PC-3 (cell line): ENCODE measurements at regions not wholly inside any gene's neighbourhood (a gene's known extent, or its start where the extent isn't known, plus 50 kb on each side); places are given as distances from the start of the nearest gene placed in this dataset.
A peak's percentile ranks its signal among the peaks of the same experiment; 100 is the strongest.

Source experiments
- ATAC-seq: fragments of 200-7000 bp; cut with Tn5 transposase; 2 replicates; pipeline ENCODE4 v1.9.1; 2020; ENCODE audit warnings: mild to moderate bottlenecking, moderate library complexity
- BruUV-seq: library from RNA; stranded (reverse); fragments of 400-500 nt; replicated peaks from 2 replicates; lab custom pipeline; 2021; lab: Mats Ljungman, UMichigan
- CTCF ChIA-PET: fragments of 300-600 bp; sonication (Branson Sonifier 250); formaldehyde crosslinking; loops from one replicate; lab custom pipeline; 2022; ENCODE audit warnings: antibody characterized with exemption; lab: Charles Lee
- POLR2A ChIA-PET: fragments of 300-600 bp; sonication (Branson Sonifier 250); formaldehyde crosslinking; loops from one replicate; lab custom pipeline; 2022; ENCODE audit warnings: antibody characterized with exemption; ENCODE audit not compliant: unreplicated experiment; lab: Charles Lee
- DNase-seq: peaks from one replicate; pipeline ENCODE4 v3.0.0-alpha.2; 2015
- H2AFZ ChIP-seq: fragments of 300-600 bp; sonication (generic); 2 replicates; pipeline ENCODE4 v1.6.0; 2016; ENCODE audit warnings: antibody characterized with exemption, low read length
- H3F3A ChIP-seq: fragments of 300-600 bp; sonication (generic); one replicate; pipeline ENCODE4 v1.6.0; 2017; ENCODE audit warnings: antibody characterized with exemption, low read length, control low read depth, mild to moderate bottlenecking; ENCODE audit not compliant: unreplicated experiment
- H3K27ac ChIP-seq: fragments of 300-600 bp; sonication (generic); 2 replicates; pipeline ENCODE4 v1.5.1; 2016; ENCODE audit warnings: mild to moderate bottlenecking, low read length
- H3K27me3 ChIP-seq: fragments of 300-600 bp; sonication (generic); 2 replicates; pipeline ENCODE4 v1.6.1; 2016; ENCODE audit warnings: low read length, mixed read lengths
- H3K36me3 ChIP-seq: fragments of 300-600 bp; sonication (generic); 2 replicates; pipeline ENCODE4 v1.6.1; 2016; ENCODE audit warnings: low read depth, mixed run types, low read length, mixed read lengths
- H3K4me1 ChIP-seq: fragments of 300-600 bp; sonication (generic); 2 replicates; pipeline ENCODE4 v1.5.1; 2016; ENCODE audit warnings: low read length; ENCODE audit not compliant: insufficient read depth
- H3K4me2 ChIP-seq: fragments of 300-600 bp; sonication (generic); 2 replicates; pipeline ENCODE4 v1.6.0; 2016; ENCODE audit warnings: low read length
- H3K4me3 ChIP-seq: fragments of 300-600 bp; sonication (generic); 2 replicates; pipeline ENCODE4 v1.5.1; 2016; ENCODE audit warnings: mild to moderate bottlenecking, low read length, mixed read lengths
- H3K79me2 ChIP-seq: fragments of 300-600 bp; sonication (generic); 2 replicates; pipeline ENCODE4 v1.6.1; 2017; ENCODE audit warnings: low read length, mixed read lengths
- H3K9ac ChIP-seq: fragments of 300-600 bp; sonication (generic); 2 replicates; pipeline ENCODE4 v1.6.0; 2016; ENCODE audit warnings: mild to moderate bottlenecking, low read length
- H3K9me2 ChIP-seq: fragments of 300-600 bp; sonication (generic); replicated peaks from 2 replicates; pipeline ENCODE4 v1.6.1; 2016; ENCODE audit warnings: mixed run types, low read length, mixed read lengths
- H3K9me3 ChIP-seq: fragments of 300-600 bp; sonication (generic); 2 replicates; pipeline ENCODE4 v1.6.1; 2016; ENCODE audit warnings: low read length, mixed read lengths
- H4K20me1 ChIP-seq: fragments of 300-600 bp; sonication (generic); 2 replicates; pipeline ENCODE4 v1.6.1; 2016; ENCODE audit warnings: low read length, mixed read lengths
- EZH2 ChIP-seq: fragments of 300-600 bp; sonication (generic); IDR thresholded peaks from one replicate; pipeline ENCODE4 v1.6.1; 2017; ENCODE audit warnings: antibody characterized with exemption, mild to moderate bottlenecking, low read length; ENCODE audit not compliant: unreplicated experiment
- EZH2phosphoT487 ChIP-seq: fragments of 300-600 bp; sonication (generic); IDR thresholded peaks from 2 replicates; pipeline ENCODE4 v1.6.1; 2018; ENCODE audit warnings: mild to moderate bottlenecking, antibody characterized with exemption, low read length, borderline replicate concordance
- intact Hi-C: fragments of 100-400 bp; cut with micrococcal nuclease; formaldehyde crosslinking; loops from 2 replicates; pipeline ENCODE4 v1.9.0; 2023
- TF ChIP-seq, protein P1 (sequence below): fragments of 300-600 bp; sonication (generic); conservative IDR thresholded peaks from 2 replicates; pipeline ENCODE4 v1.5.1; 2017; ENCODE audit warnings: antibody characterized with exemption, low read depth, mild to moderate bottlenecking, low read length

DNA sequence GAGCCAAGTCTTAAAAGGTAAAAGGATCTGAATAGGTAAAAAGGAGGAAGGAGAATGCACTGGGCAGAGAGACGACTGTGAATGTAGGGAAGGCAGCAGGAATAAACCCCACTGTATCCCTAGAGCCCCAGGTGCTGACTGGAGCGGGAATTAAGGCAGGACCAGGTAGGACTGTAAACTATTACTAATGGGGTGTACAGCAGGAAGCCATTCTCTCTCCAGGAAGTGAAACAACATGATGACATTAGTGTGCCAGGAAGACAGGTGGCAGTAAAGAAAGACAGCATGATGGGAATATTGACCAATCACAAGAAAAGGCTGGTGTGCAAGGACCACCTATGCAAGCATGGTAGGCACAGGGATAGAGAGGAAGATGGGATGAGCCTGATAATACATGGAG, 433.0 kb downstream of the DNAH5 start:
- Histone ChIP-seq H3K36me3 (no peaks in the 10 kb centered on the region), H4K20me1 (no peaks in the 10 kb centered on the region), H3K4me1 (peaks cover 28% of the 10 kb centered on the region), H3K4me2 (peak overlapping the region; percentile 2; the same call in 1 of the 2 replicates), H3K79me2 (no peaks in the 10 kb centered on the region), H3K9me3 (no peaks in the 10 kb centered on the region), H3K9ac (no peak overlapping the region), H3F3A (no peaks in the 10 kb centered on the region), H3K4me3 (no peak overlapping the region), H3K27me3 (no peaks in the 10 kb centered on the region), H3K27ac (peak overlapping the region; percentile 57), H3K9me2 (no peaks in the 10 kb centered on the region), H2AFZ (no peak overlapping the region)
- DNase-seq (no peak), ATAC-seq (no peak)
- CTCF ChIA-PET, result no interaction called here
- POLR2A ChIA-PET, result no interaction called here
- intact Hi-C loops, result no loop called here
- no TSS peak for BruUV-seq
- no peak for TF ChIP-seq EZH2
- TF ChIP-seq, protein P1, sequence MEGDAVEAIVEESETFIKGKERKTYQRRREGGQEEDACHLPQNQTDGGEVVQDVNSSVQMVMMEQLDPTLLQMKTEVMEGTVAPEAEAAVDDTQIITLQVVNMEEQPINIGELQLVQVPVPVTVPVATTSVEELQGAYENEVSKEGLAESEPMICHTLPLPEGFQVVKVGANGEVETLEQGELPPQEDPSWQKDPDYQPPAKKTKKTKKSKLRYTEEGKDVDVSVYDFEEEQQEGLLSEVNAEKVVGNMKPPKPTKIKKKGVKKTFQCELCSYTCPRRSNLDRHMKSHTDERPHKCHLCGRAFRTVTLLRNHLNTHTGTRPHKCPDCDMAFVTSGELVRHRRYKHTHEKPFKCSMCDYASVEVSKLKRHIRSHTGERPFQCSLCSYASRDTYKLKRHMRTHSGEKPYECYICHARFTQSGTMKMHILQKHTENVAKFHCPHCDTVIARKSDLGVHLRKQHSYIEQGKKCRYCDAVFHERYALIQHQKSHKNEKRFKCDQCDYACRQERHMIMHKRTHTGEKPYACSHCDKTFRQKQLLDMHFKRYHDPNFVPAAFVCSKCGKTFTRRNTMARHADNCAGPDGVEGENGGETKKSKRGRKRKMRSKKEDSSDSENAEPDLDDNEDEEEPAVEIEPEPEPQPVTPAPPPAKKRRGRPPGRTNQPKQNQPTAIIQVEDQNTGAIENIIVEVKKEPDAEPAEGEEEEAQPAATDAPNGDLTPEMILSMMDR, result 0 out of 2 replicates have a peak, but pooled peaks have one; percentile 8

DNA sequence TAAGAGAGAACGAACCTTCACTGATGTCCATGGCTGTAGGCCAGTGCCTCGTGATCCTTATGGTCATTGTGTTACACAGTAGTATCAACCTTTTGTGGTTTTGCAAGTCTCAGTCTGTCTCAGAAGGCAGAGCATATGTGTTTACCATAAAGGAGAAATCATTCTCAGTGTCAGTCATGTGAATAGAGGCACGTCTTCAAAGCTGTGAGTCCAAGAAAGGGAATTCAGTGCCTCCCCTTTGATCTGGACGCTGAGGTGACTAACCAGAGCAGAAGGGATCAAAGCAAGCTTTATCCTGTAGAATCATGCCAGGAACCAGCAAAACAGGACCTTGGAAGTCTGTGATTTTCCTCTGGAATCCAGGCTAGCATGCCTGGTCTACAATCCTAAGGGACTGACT, 433.9 kb downstream of the DNAH5 start:
- ATAC-seq (peak; percentile 68), DNase-seq (peak; percentile 92)
- Histone ChIP-seq H3K4me1 (peaks cover 20% of the 10 kb centered on the region), H4K20me1 (no peaks in the 10 kb centered on the region), H3F3A (no peaks in the 10 kb centered on the region), H3K4me3 (no peak overlapping the region), H3K9ac (no peak overlapping the region), H3K9me2 (no peaks in the 10 kb centered on the region), H3K9me3 (no peaks in the 10 kb centered on the region), H3K27me3 (no peaks in the 10 kb centered on the region), H3K79me2 (no peaks in the 10 kb centered on the region), H3K4me2 (peak overlapping the region; percentile 2; the same call in 1 of the 2 replicates), H3K36me3 (no peaks in the 10 kb centered on the region), H2AFZ (no peak overlapping the region), H3K27ac (peak overlapping the region; percentile 57)
- ChIA-PET POLR2A (no interaction called here), CTCF (no interaction called here)
- TF ChIP-seq, protein P1, result no peak
- no peak for TF ChIP-seq EZH2phosphoT487
- TF ChIP-seq EZH2, result no peak
- intact Hi-C loops, result no loop called here
- no TSS peak for BruUV-seq

DNA sequence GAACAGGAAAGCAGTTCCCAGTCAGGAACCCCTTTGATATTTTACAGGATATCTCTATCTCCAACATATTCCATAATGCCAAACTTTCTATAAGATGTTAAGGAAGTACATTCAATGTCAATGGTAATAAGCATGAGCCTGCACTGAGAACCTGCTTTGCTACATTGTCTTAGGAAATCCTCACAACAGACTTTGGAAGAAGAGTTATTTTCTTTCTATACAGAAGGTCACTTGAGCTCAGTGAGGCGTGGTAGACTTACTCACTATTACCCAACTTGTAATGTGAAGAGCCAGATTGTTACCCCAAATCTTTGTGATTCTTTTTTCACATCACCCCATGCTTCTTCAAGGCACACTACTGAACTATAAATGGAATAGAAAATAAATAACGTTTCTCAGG, 435.9 kb downstream of the DNAH5 start:
- ATAC-seq (no peak), DNase-seq (no peak)
- CTCF ChIA-PET, result no interaction called here

More for the DNA sequence above, 435.9 kb downstream of the DNAH5 start:
- Histone ChIP-seq H3F3A (no peaks in the 10 kb centered on the region), H3K9me2 (no peaks in the 10 kb centered on the region), H4K20me1 (no peaks in the 10 kb centered on the region), H3K4me1 (peaks cover 19% of the 10 kb centered on the region), H3K36me3 (no peaks in the 10 kb centered on the region), H3K4me3 (no peak overlapping the region), H3K79me2 (no peaks in the 10 kb centered on the region), H3K9me3 (no peaks in the 10 kb centered on the region), H2AFZ (no peak overlapping the region), H3K4me2 (no peak overlapping the region), H3K9ac (no peak overlapping the region), H3K27me3 (no peaks in the 10 kb centered on the region), H3K27ac (no peak overlapping the region)
- BruUV-seq, result no TSS peak
- POLR2A ChIA-PET, result no interaction called here
- intact Hi-C loops, result no loop called here
- no peak for TF ChIP-seq EZH2phosphoT487
- TF ChIP-seq, protein P1, result no peak
- no peak for TF ChIP-seq EZH2
